ENCODE measurements at regions not wholly inside any gene's neighbourhood (a gene's known extent, or its start where the extent isn't known, plus 50 kb on each side); places are given as distances from the start of the nearest gene placed in this dataset.
"Not testable (repeated sequence)": the region's sequence is repeated elsewhere in the genome, so short reads cannot be mapped to it uniquely, and the experiment has no call there.

GRCh38 chr12:58425481-58426392 is 484.4 kb downstream of the ATP23 start:
- Histone ChIP-seq H3K36me3 (ENCODE audit: insufficient read depth in 1 of 2, low read depth in 1 of 2) (no peaks in the 10 kb centered on the region), H3K27me3 (ENCODE audit: insufficient read depth in 3 of 3, low read length in 2 of 3) (no peaks in the 10 kb centered on the region), H3K4me3 (no peak overlapping the region), H3K9me3 (no peaks in the 10 kb centered on the region), H3K27ac (no peak overlapping the region), H3K4me1 (no peaks in the 10 kb centered on the region)
- DNase-seq (peak in 1 of 2 donors; percentile 32), ATAC-seq (no peak)
- WGBS, 3 donors = 29 to 40% (median 34%) methylated on average over 6 of the region's 6 CpGs
- no peak for TF ChIP-seq CTCF (IDR thresholded peaks at IDR 0.05)
- intact Hi-C loops (cut with DNase I) = no loop called here

GRCh38 chr12:58426437-58426836 is 485.1 kb downstream of the ATP23 start:
- H3K4me1 ChIP-seq; DNase-seq; H3K9me3 ChIP-seq; H3K27me3 ChIP-seq (ENCODE audit: insufficient read depth in 3 of 3, low read length in 2 of 3); H3K36me3 ChIP-seq (ENCODE audit: insufficient read depth in 1 of 2, low read depth in 1 of 2); intact Hi-C loops (cut with DNase I); H3K4me3 ChIP-seq; H3K27ac ChIP-seq; ATAC-seq: not testable (repeated sequence)
- WGBS, 3 donors = 82 to 90% (median 88%) methylated on average over 3 of the region's 3 CpGs

- no peak overlapping the region for H3K27ac ChIP-seq
- ATAC-seq (no peak), DNase-seq (no peak)
- H3K9me3 ChIP-seq = no peaks in the 10 kb centered on the region
- no peak for TF ChIP-seq CTCF (IDR thresholded peaks at IDR 0.05)
- no peak overlapping the region for H3K4me3 ChIP-seq
- no peaks in the 10 kb centered on the region for H3K36me3 ChIP-seq (ENCODE audit: insufficient read depth in 1 of 2, low read depth in 1 of 2)
- H3K27me3 ChIP-seq (ENCODE audit: insufficient read depth in 3 of 3, low read length in 2 of 3) = no peaks in the 10 kb centered on the region
- no peaks in the 10 kb centered on the region for H3K4me1 ChIP-seq
- intact Hi-C loops (cut with DNase I) = loop anchor here in 1 of 2 donors (10.0 kb wide), 1 partner anchor 671 kb away; no protein-coding TSS in a partner anchor
- WGBS, 3 donors = 71 to 83% (median 78%) methylated on average over 1 of the region's 1 CpG
Measured at GRCh38 chr12:58433959-58434358, 486.3 kb downstream of the LRIG3 start.

GRCh38 chr12:58434726-58435125 is 485.6 kb downstream of the LRIG3 start:
- intact Hi-C loops (cut with DNase I) = loop anchor here in 1 of 2 donors (10.0 kb wide), 1 partner anchor 670 kb away; no protein-coding TSS in a partner anchor
- no peak overlapping the region for H3K27ac ChIP-seq
- H3K4me3 ChIP-seq = no peak overlapping the region
- no peaks in the 10 kb centered on the region for H3K9me3 ChIP-seq
- no peaks in the 10 kb centered on the region for H3K4me1 ChIP-seq
- H3K36me3 ChIP-seq (ENCODE audit: insufficient read depth in 1 of 2, low read depth in 1 of 2) = no peaks in the 10 kb centered on the region
- no peak for TF ChIP-seq CTCF (IDR thresholded peaks at IDR 0.05)
- no peak for ATAC-seq
- no peaks in the 10 kb centered on the region for H3K27me3 ChIP-seq (ENCODE audit: insufficient read depth in 3 of 3, low read length in 2 of 3)
- no peak for DNase-seq

- intact Hi-C loops (cut with DNase I) = loop anchor here in 1 of 2 donors (10.0 kb wide), 1 partner anchor 669 kb away; no protein-coding TSS in a partner anchor
- no peak for DNase-seq
- no peak for ATAC-seq
- no peaks in the 10 kb centered on the region for H3K4me1 ChIP-seq
- no peaks in the 10 kb centered on the region for H3K36me3 ChIP-seq (ENCODE audit: insufficient read depth in 1 of 2, low read depth in 1 of 2)
- 97 to 98% (median 97%) methylated on average over 2 of the region's 2 CpGs for WGBS, 3 donors
- TF ChIP-seq CTCF (IDR thresholded peaks at IDR 0.05) = no peak
- no peaks in the 10 kb centered on the region for H3K9me3 ChIP-seq
- H3K27me3 ChIP-seq (ENCODE audit: insufficient read depth in 3 of 3, low read length in 2 of 3) = no peaks in the 10 kb centered on the region
- no peak overlapping the region for H3K4me3 ChIP-seq
- H3K27ac ChIP-seq = no peak overlapping the region
Measured at GRCh38 chr12:58435647-58436046, 484.7 kb downstream of the LRIG3 start.
